GM13977 (cell line): ENCODE measurements at regions not wholly inside any gene's neighbourhood (a gene's known extent, or its start where the extent isn't known, plus 50 kb on each side); places are given as distances from the start of the nearest gene placed in this dataset.
"Not testable (repeated sequence)": the region's sequence is repeated elsewhere in the genome, so short reads cannot be mapped to it uniquely, and the experiment has no call there.

Experiments used
- DNase-seq: peaks from one replicate; pipeline ENCODE4 v3.0.0; 2012; ENCODE audit warnings: low spot score
- CTCF ChIP-seq: IDR thresholded peaks from 2 replicates; pipeline ENCODE4 v1.5.1; 2012; ENCODE audit warnings: mild to moderate bottlenecking, control low read depth; ENCODE audit not compliant: insufficient read depth; ENCODE audit errors: extremely low read depth, missing control alignments
- in situ Hi-C: fragments of 300-500 bp; cut with MboI; formaldehyde crosslinking; loops from one replicate; pipeline ENCODE4 v1.12.0; 2022; ENCODE audit warnings: low sequenced_read_pairs, low pct_unique_long_range_greater_than_20kb, mixed read lengths, inconsistent platforms; ENCODE audit not compliant: unreplicated experiment

DNA sequence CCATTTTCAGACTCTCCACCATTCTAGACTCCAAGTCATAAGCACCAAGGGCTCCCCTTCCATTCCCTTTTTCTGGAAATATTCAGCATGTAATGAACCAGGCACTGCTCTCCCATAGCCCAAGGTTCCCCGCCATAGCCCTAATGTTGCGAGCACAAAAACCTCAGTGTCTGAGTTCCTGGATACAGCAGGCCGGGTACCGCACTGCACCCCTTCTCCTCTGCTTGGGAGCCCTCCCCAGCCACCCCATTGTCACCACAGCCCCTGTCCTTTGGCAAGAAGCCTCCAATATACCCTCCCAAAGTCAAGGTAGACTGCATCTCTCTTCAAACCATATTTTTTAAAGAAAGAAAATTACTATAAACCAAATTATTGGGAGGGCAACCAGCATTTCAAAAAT lies 1341.1 kb downstream of the BRD1 start:
- in situ Hi-C loops = loop anchor here (25.0 kb wide), 2 partner anchors 399 to 1274 kb away; no protein-coding TSS in a partner anchor
- no peak for TF ChIP-seq CTCF
- DNase-seq = no peak

GRCh38 chr22:48486134-48486532 lies 1341.5 kb downstream of the BRD1 start:
- in situ Hi-C loops = loop anchor here (25.0 kb wide), 2 partner anchors 399 to 1274 kb away; no protein-coding TSS in a partner anchor
- no peak for DNase-seq
- TF ChIP-seq CTCF = no peak

- in situ Hi-C loops = loop anchor here (25.0 kb wide), 2 partner anchors 398 to 1273 kb away; no protein-coding TSS in a partner anchor
- DNase-seq = no peak
- TF ChIP-seq CTCF = no peak
Observed at GRCh38 chr22:48485149-48486133, 1342.2 kb downstream of the BRD1 start.

DNA sequence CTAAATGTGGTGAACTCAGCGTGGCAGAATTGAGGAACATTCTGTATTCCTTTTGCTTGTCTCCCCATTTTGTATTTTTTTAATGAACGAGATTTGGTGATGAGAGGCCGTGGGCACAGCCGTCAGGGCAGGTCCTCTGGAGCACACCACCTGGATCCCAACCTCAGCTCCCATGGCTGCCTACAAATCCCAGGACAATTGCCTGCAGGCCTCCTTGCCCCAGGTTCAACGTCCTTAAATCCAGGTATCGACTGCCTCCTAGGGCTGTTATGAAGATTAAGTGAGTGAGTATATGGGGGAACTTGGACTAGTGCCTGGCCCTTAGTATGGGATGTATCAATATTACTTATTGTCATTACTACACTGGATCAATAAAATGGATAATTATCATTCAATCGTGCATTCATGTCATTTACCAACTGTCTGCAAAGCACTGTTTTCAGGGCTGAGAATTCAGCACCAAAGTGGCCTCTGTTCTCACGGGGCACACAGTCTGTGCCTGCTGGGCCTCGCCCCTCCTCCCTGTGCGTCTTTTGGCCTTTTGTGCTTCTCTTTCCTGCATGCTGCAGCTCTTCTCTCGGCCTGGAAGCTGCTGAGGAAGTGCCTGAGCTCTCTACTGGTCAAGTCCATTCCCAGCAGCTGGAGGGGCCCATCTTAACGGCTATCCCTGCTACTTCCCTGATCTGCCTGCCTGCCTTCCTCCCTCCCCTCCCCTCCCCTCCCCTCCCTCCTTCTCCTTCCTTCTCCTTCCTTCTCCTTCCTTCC lies 1343.7 kb downstream of the BRD1 start:
- in situ Hi-C loops = loop anchor here (25.0 kb wide), 2 partner anchors 397 to 1272 kb away; no protein-coding TSS in a partner anchor
- TF ChIP-seq CTCF = no peak

GRCh38 chr22:48482771-48483170 lies 1344.9 kb downstream of the BRD1 start:
- in situ Hi-C loops = loop anchor here (25.0 kb wide), 2 partner anchors 395 to 1270 kb away; no protein-coding TSS in a partner anchor
- TF ChIP-seq CTCF = no peak
- DNase-seq = no peak

More for the DNA sequence above, 1343.7 kb downstream of the BRD1 start:
- DNase-seq = no peak

DNA sequence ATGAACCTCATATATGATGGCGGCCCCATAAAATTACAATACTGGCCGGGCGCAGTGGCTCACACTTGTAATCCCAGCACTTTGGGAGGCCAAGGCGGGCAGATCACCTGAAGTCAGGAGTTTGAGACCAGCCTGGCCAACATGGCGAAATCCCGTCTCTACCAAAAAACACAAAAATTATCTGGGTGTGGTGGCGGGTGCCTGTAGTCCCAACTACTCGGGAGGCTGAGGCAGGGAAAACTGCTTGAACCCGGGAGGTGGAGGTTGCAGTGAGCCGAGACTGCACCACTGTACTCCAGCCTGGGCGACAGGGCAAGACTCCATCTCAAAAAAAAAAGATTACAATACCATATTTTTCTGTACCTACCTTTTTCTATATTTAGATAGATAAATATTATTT lies 1345.5 kb downstream of the BRD1 start:
- in situ Hi-C loops = loop anchor here (25.0 kb wide), 2 partner anchors 395 to 1270 kb away; no protein-coding TSS in a partner anchor
- DNase-seq = not testable (repeated sequence)
